Adrenal gland (tissue), 5 donors: ENCODE measurements at regions not wholly inside any gene's neighbourhood (a gene's known extent, or its start where the extent isn't known, plus 50 kb on each side); places are given as distances from the start of the nearest gene placed in this dataset.

Experiments
- CTCF ChIP-seq, 6 experiments: fragments of 450-650 bp in 4 of 6; fragments of 200-600 bp in 2 of 6; sonication (generic) in 1 of 6; IDR thresholded peaks; 1 replicate in 5 of 6; 2 replicates in 1 of 6; pipeline versions ENCODE4 v1.5.1 to v1.8.0; 2016 to 2021; ENCODE audit warnings: antibody characterized with exemption in 6 of 6, mild to moderate bottlenecking in 2 of 6, moderate library complexity in 1 of 6
- POLR2A ChIP-seq, 2 donors: fragments of 450-650 bp; IDR thresholded peaks; one replicate each; pipeline ENCODE4 v1.6.1; 2017; ENCODE audit warnings: antibody characterized with exemption in 2 of 2, mild to moderate bottlenecking in 2 of 2, moderate library complexity in 1 of 2
- donor health status: DM: no; HTN: no; CAD: no.

GRCh38 chr9:87386490-87387025 is 111.1 kb upstream of the DAPK1 start:
- TF ChIP-seq CTCF (IDR thresholded peaks at IDR 0.05) (no peak), POLR2A (IDR thresholded peaks at IDR 0.05) (no peak)
